HG03175 (cell line): ENCODE measurements at regions not wholly inside any gene's neighbourhood (a gene's known extent, or its start where the extent isn't known, plus 50 kb on each side); places are given as distances from the start of the nearest gene placed in this dataset.
A peak's percentile ranks its signal among the peaks of the same experiment; 100 is the strongest.

ENCODE experiments used
- ATAC-seq: cut with Tn5 transposase; IDR thresholded peaks from one replicate; pipeline ENCODE4 v1.9.1; 2021; ENCODE audit warnings: mild to moderate bottlenecking, moderate library complexity; ENCODE audit not compliant: unreplicated experiment

DNA sequence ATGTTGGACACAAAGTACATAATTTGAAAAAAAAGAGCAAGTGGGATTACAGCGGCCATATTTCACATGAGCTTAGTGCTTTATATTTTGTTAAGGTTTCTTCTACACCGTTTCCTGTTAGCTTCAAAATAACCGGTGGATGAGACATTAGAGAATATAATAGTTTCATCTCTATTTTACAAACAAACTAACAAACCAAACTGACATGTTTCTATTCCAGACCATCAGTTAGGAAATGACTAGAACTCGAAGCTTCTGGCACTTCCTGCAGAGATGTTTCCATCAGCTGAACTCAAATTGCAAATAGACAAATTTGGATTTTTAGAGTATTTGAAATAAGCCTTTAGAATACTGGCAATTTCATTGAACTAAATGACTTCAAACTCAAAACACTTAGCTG is 86.5 kb downstream of the MTRR start:
- ATAC-seq, result no peak

DNA sequence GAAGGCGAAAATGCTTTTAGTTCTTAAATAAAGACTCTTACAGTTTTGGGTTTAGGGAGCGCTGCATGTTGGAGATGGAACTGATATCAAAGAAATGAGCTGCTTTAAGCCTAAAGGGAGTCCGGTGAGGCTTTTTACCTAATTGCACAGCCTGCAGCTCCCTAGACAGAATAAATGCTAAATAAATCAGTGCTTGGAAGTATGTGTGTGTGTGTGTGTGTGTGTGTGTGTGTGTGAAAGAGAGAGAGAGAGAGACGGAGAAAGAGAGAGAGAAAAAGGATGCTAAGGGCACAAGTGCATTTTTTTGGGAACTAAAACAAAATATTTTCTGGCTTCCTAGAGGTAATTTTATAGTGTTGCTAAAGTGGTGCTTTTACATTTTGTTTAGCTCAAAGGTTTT is 88.4 kb downstream of the MTRR start:
- no peak for ATAC-seq

DNA sequence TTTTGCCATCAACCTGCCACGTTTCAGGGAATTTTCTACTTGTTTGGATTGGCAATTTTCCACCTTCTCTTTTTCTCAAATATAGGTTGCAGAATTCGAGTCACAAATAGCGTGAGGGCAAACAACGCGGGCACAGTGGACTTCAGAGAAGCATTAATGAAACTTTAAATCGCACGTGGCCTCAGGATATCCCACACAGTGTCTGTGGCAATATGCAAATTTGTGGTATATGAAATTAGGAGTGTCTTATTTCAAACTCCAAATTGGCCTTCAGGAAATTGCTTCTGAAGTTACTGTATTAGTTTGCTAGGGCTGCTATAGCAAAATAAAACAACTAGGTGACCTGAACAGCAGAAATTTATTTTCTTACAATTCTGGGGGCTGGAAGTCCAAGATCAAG is 91.2 kb downstream of the MTRR start:
- ATAC-seq, result no peak

DNA sequence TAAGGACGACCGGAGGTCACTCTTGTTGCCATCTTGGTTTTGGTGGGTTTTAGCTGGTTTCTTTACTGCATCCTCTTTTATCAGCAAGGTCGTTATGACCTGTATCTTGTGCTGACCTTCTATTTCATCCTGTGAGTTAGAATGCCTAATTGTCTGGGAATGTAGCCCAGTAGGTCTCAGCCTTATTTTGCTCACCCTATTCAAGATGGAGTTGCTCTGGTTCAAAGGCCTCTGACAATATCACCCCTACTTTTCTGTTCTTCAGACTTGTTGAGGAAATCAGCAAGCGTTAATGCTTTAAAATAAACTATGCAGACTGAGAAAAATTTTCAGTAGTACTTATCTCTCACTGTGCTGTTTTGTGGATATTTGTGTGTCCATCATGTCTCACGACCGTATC is 92.6 kb downstream of the MTRR start:
- no peak for ATAC-seq

DNA sequence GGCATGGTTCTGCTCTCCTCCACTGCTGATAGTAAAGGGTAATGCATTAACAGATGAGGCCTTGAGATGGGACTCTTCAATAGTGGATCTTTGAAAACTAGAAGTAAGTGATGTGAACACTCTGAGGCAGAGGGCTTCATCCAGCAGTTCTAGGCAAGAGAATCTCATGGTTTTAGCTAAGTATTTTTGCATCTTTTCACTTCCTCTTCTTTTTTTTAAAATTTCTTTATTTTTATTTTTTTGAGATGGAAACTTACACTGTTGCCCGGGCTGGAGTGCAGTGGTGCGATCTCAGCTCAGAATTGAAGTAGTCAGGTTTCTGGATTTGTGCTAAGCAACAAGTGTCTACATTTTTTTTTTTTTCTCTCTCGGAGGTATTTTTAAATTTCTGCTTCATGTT is 101.9 kb downstream of the MTRR start:
- ATAC-seq, result peak; percentile 61

DNA sequence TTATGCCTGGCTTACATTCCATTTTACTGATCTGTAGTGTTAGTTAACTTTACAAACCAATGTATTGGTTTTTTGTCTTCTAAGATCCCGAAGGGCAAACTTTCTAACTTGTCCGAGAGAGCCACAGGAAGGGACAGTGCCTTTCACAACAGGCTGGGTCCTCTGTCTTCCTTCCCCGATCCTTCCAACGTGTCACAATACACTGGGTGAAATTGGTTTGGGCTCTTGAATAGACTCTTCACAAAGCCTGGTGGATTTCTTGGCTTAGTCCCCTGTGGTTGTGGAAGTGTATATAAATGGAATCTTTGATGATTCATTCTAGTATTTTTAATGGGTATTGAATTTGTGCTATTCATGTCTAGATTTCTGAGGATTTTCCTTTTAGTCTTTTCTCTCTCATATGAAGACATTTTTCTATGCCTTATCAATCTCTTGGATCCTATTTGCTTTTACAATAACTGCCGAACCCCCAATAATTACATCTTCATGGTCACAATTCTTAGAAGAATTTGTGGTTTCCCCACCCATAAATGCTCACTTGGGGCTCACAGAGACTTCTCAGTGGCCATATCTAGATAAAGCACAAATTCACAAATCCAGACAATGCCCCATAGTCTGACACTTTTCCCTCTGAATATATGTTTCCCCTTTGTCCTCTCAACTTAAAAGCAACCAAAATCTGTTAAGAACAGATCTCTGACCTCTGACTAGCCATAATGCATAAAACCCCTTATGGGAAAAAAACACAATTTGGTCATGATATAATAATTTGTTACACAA is 107.7 kb downstream of the MTRR start:
- no peak for ATAC-seq

DNA sequence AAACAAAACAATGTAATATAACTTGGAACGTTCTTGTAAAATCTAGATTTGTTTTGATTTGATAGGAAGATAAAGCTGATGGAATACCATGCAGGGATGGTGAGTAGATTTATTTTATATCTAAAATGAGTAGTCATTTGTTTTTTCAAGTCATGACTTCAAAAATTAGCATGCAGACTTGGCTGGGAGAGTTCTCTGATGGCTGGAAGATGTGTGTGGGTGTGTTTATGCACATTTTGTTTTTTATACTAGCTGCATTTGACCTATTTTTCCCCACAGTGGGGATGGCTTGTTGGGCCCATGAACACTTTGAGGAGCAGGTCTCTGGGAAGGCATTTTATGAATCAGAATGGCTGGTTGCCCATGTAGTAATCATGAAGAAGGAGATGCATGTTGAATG is 109.2 kb downstream of the MTRR start:
- ATAC-seq, result no peak

DNA sequence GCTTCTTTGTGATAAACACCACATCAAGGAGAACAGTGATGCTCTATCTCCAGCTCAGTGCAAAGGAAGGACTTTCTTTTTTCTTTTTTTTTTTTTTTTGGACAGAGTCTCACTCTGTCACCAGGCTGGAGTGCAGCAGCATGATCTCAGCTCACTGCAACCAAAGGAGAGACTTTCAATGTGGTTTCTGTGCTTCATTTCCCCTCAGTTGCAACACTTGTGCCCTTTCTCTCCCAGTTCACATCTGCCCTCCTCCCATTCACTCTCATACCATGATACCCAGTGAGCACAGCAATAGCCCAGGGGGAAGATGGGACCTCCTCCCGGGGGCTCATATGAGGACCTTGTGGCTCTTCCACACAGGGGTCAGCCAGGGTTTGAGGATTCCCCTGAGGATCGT is 110.0 kb downstream of the MTRR start:
- ATAC-seq, result no peak

DNA sequence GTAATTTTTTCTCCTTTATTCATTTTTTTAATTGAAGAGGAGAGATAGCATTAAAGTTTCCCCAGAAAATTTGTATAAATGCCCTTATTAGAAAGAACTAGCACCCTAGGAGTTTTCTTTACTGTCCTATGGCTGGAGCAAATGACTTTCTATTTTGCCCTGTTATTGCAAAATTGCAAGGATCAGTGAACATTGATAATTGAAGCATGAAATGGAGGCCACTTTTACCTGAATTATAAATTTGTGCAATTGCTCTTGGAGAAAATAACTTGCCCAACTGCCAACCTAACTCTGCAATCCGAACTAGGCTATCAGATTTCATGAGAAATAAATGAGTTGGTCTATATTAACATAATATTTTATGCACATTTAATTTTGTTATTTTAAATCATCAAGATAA is 111.9 kb downstream of the MTRR start:
- ATAC-seq, result no peak

DNA sequence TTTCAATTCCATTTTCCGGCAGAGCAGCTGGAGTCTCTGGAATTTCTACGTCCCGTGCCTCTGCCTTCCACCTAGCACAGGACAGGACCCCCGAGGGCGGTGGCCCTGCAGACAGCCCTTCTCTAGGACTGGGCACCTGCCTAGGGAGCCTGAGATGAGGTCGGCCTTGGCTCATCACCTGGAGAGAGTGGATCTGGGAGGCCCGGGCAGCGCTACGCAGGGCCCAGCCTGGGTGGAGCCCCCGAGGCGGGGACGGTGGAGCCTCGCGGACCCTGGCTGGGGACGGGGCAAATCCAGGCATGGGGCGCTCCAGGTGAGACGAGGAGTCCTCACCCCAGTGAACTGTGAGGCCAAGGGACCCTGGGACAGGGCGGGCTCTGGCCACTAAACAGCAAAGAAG is 114.5 kb downstream of the MTRR start:
- no peak for ATAC-seq

DNA sequence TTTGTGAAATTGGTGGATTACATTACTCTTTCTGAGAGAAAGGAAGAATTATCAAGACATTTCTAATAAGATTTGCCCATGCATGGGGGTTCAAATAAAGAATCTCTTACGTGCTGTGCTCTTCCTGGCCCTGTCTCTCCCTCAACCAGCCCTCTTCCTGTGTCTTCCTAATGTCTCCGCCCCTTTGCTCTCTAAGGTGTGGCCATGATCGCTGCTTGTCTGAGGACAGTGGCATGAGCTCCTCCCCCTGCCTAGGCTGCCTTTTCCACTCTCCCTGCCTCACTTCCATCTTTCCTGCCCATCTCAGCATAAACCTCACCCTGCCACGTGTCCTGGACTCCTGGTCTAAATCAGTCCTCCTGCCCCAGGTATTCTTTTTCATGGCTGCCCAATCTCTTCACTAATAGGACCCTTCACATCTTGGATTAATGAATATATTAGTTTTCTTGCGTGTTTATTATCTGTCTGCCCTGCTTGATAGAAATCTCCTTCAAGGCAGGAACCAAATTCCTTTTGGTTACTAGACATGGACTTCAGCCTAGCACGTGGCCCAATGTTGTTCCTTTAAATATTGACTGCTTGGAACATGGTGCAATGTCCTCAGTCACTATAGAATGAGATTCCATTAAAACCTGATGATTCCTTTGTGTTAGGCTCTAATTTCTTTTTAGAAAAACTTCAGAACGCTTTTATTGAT is 122.3 kb downstream of the MTRR start:
- ATAC-seq, result no peak

DNA sequence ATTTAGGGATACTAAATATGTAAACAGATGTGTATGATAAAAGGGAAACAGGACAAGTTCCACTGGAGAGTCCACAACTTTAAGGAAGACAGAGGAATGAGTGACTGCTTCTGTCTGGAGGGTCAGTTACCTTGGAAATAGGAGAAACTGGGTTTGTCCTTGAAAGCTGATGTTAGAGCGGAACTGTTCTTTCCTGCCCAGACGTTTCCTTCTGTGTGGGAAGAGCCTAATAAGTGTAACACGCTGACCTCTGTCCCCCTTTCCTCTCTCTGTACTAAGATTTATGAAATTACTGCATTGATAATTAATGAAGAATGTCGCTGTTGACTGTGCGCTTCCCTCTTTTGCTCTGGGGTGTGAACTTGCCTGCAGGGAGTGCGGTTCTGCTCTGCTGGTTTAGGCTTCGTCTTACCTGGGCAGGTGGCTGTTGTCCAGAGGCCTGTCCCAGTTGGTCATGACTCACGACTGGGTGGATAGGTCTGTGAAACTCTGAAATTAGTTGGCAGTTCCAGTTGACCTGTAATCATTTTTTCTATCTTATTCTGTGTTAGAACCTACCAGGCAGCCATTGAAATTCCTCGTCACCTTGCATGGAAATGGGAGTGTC is 126.8 kb downstream of the MTRR start:
- ATAC-seq, result no peak

DNA sequence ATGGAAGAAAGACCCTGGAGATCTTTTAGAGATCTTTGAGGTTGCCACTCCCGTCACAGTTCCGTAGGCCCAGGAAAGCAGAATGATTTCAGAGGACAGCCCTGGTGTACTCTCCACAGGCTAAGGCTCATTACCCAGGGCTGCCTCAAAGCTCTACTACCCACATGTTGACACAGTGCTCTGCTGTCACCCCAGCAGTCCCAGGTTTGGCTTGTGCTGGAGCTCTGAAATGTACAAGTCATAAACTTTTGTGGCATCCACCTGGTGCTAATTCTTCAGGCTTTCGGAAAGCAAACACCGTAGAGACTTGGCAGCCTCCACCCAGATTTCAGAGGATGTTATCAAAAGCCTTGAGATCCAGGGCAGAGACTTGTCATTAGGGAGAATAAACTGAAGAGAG is 136.5 kb downstream of the MTRR start:
- ATAC-seq, result no peak

DNA sequence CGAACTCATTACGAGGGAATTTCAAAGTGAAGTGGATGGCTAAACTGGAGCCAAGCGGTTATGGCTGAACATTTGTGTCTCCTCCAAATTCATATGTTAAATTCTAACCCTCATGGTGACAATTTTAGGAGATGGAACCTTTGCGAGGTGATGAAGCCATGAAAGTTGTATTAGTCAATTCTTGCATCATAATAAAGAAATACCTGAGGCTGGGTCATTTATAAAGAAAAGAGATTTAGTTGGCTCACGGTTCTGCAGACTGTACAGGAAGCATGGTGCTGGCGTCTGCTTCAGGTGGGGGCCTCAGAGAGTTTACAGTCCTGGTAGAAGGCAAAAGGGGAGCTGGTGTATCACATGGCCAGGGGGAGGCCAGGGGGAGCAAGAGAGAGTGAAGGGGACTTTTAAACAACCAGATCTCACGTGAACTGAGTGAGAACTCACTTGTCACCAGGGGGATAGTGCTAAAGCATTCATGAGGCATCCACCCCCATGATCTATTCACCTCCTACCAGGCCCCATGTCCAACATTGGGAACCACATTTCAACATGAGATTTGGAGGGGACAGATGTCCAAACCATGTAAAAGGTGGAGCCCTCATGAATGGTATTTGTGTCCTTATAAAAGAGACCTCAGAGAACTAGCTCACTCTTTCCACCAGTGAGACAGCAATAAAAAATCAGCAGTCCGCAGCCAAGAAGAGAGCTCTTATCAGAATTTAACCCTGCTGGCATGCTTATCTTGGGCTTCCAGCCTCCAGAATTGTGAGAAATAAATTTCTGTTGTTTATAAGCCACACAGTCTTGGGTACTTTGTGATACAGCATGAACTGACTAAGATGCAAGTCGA is 143.4 kb downstream of the MTRR start:
- ATAC-seq, result no peak

DNA sequence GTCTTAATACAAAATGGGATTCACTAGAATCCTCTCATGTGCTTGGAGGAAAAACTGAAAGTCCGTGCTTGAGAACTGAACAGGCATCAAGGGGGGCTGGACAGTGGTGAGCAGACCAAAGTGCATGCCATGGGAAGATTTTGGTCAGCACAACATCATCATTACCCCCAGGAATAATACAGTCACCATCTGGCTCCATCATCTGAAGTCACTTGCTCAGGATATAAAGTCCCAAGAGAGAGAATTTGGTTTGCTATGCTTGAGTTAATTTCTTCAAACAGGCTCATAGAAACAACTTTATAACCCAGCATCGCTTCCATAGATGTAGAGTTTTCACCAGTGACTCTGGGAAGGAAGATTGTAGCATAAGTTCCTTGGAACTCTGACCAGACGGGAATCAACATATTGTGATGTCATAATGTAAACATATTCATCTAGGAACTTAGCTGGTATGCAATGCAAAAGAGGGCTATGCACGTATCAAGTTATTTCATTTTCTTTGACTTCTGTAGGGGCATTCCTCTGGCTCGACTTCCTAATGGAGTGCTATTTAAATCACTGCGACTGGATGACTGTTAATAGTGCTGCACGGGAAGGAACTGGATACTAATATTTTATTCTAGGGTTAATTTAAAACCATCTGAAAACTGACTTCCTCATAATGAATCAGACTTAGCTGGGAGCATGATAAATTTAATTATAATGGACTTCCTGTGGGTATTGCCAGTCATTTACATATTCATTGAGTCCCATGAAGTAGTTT is 145.2 kb downstream of the MTRR start:
- no peak for ATAC-seq

DNA sequence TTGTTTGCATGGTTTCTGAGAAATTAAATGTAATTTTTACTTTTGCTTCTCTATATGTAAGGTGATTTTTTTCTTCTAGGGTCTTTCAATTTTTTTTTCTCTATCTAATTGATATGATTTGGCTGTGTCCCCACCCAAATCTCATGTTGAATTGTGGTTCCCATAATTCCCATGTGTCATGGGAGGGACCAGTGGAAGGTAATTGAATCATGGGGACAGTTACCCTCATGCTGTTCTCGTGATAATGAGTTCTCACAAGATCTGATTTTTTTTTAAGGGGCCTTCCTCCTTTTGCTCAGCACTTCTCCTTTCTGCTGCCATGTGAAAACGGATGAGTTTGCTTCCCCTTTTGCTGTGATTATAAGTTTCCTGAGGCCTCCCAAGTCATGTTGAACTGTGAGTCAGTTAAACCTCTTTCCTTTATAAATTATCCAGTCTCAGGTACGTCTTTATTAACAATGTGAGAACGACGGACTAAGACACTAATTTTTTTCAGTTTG is 150.8 kb downstream of the MTRR start:
- ATAC-seq, result no peak

DNA sequence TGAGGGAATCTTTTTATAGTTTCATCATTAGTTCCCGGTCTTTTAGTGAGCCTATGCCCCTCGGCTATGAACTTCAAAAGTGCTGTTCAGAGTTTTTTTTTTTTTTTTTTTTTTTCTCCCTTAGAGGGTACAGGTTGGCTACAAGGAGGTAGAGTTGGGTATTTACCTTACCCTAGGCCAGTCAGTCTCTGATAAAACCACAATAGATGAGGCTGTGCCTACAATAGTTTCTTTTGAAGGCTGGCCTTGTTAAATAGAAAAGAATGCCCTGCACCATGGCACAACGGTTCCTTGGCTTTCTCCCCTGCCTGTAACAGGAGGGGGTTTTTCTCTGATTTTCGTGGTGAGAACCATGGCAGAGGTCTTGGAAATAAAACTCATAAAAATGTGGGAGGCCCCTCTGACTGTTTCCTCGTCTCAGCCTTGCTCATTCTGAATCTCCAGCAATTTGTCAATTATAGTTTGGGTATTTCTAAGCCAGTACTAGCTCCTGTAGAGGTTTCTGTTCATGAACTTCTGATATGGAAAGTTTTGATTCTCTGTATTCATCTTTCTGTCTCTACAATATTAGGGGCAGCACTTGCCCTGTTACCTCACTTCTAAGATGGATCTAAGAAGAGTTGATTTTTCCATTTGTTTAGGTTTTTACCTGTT is 152.0 kb downstream of the MTRR start:
- ATAC-seq, result no peak

DNA sequence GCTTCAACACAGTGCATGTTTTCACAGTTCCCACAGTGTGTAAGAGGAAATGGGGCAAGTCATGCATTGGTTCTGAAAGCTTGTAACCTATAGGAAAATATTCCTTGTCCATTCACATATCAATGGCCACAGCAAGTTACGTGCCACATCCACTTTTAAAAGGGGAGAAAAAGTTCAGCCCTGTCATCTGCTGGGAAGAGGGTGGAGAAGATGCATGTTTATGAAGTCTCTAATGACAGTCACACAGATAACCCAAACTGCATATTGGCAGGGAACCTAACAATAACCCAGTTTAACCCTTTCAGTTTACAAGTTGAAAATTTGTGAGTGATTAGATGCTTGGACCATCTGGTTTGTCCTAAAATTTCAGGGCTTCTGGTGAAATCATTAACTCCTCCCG is 159.3 kb downstream of the MTRR start:
- no peak for ATAC-seq

DNA sequence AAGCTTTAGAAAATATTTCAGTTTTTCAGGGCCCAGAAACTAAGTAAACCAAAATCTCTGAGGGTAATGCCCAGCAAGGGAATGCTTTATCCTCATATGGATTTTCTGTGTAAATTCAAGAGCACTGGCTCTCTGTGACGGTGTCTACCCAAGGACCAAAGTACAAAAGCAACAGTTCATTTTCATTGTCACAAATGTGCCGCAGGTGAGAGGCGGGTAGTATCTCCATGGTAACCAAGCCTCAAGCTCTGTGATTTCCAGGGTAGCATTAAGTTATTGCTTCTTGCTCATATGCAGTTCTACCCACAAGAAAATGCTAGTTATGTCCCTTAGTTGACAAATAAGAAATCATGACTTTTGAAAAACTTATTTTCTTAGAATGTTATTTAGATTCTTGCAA is 164.3 kb downstream of the MTRR start:
- no peak for ATAC-seq

DNA sequence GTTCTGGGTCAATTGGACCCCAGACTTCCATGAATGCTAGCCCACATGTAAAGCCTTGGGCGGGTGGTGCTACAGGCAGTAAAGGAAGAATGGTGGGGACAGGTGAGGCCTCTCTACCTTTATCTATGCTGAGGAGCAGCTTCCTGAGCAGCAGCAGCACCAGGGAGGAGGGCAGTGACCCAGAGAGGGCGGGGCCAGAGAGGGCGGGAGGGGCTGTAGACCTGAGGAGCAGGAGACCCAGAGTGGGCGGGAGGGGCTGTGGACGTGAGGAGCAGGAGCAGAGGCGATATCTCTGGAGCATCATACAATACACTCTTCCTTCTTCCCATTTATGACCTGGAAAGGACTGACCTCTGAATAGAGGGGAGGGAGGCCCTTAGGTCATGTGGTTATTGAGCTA is 165.9 kb downstream of the MTRR start:
- no peak for ATAC-seq
